Suprapubic skin (tissue), 4 donors: ENCODE measurements at regions not wholly inside any gene's neighbourhood (a gene's known extent, or its start where the extent isn't known, plus 50 kb on each side); places are given as distances from the start of the nearest gene placed in this dataset.

Experiments
- DNase-seq, 2 donors: peaks; one replicate each; pipeline ENCODE4 v3.0.0-alpha.2; 2019; ENCODE audit warnings: low spot score in 2 of 2
- H3K27ac ChIP-seq: fragments of 200-600 bp; sonication (generic); one replicate; pipeline ENCODE4 v1.5.1; 2019
- H3K27me3 ChIP-seq: fragments of 200-600 bp; sonication (generic); one replicate; pipeline ENCODE4 v1.5.1; 2019
- H3K36me3 ChIP-seq: fragments of 200-600 bp; sonication (generic); one replicate; pipeline ENCODE4 v1.5.1; 2019
- H3K4me1 ChIP-seq: fragments of 200-600 bp; sonication (generic); one replicate; pipeline ENCODE4 v1.5.1; 2019
- H3K4me3 ChIP-seq: fragments of 200-600 bp; sonication (generic); one replicate; pipeline ENCODE4 v1.5.1; 2019; ENCODE audit warnings: mild to moderate bottlenecking
- H3K9me3 ChIP-seq: fragments of 200-600 bp; sonication (generic); one replicate; pipeline ENCODE4 v1.5.1; 2019
- EP300 ChIP-seq: sonication (generic); formaldehyde crosslinking; IDR thresholded peaks from one replicate; pipeline ENCODE4 v1.6.1; 2017; ENCODE audit warnings: antibody characterized with exemption
- POLR2A ChIP-seq, 2 donors: fragments of 450-650 bp; IDR thresholded peaks; one replicate each; pipeline ENCODE4 v1.6.1; 2017; ENCODE audit warnings: antibody characterized with exemption in 2 of 2, mild to moderate bottlenecking in 2 of 2, moderate library complexity in 2 of 2
- POLR2AphosphoS5 ChIP-seq, 3 donors: sonication (generic); formaldehyde crosslinking; IDR thresholded peaks; one replicate each; pipeline ENCODE4 v1.6.1; 2017; ENCODE audit warnings: antibody characterized with exemption in 3 of 3
- WGBS: methylation state at CpG from one replicate; pipeline ENCODE4 v1.1.5; 2018; 5-methylcytosine and 5-hydroxymethylcytosine counted together
- TF ChIP-seq, protein P1 (sequence below), 2 donors: fragments of 200-600 bp in 1 of 2; fragments of 450-650 bp in 1 of 2; sonication (generic) in 1 of 2; IDR thresholded peaks; one replicate each; pipeline ENCODE4 v1.5.1; 2016 to 2019; ENCODE audit warnings: antibody characterized with exemption in 2 of 2, mild to moderate bottlenecking in 1 of 2, moderate library complexity in 1 of 2

DNA sequence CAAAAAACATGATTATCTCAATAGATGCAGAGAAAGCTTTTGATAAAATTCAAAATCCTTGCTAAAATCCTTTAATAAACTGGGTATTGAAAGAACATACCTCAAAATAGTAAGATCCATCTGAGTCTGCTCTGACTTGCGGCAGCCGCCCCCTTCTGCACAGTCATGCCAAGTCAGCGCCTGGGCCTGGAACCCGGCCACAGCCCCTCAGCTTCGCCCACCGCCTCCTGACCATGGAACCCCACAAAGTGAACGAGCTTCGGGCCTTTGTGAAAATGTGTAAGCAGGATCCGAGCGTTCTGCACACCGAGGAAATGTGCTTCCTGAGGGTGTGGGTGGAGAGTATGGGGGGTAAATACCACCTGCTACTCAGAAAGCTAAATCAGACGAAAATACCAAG is 270.9 kb upstream of the TFPI start:
- TF ChIP-seq EP300 (no peak), POLR2AphosphoS5 (IDR thresholded peaks at IDR 0.05) (no peak), POLR2A (IDR thresholded peaks at IDR 0.05) (no peak)
- TF ChIP-seq, protein P1, sequence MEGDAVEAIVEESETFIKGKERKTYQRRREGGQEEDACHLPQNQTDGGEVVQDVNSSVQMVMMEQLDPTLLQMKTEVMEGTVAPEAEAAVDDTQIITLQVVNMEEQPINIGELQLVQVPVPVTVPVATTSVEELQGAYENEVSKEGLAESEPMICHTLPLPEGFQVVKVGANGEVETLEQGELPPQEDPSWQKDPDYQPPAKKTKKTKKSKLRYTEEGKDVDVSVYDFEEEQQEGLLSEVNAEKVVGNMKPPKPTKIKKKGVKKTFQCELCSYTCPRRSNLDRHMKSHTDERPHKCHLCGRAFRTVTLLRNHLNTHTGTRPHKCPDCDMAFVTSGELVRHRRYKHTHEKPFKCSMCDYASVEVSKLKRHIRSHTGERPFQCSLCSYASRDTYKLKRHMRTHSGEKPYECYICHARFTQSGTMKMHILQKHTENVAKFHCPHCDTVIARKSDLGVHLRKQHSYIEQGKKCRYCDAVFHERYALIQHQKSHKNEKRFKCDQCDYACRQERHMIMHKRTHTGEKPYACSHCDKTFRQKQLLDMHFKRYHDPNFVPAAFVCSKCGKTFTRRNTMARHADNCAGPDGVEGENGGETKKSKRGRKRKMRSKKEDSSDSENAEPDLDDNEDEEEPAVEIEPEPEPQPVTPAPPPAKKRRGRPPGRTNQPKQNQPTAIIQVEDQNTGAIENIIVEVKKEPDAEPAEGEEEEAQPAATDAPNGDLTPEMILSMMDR (IDR thresholded peaks at IDR 0.05): no peak
- DNase-seq: no peak
- 91% methylated on average over 12 of the region's 12 CpGs for WGBS
- H3K4me3 ChIP-seq: no peak overlapping the region
- no peaks in the 10 kb centered on the region for H3K4me1 ChIP-seq
- H3K27ac ChIP-seq: no peak overlapping the region
- no peaks in the 10 kb centered on the region for H3K9me3 ChIP-seq
- H3K36me3 ChIP-seq: no peaks in the 10 kb centered on the region
- no peaks in the 10 kb centered on the region for H3K27me3 ChIP-seq

DNA sequence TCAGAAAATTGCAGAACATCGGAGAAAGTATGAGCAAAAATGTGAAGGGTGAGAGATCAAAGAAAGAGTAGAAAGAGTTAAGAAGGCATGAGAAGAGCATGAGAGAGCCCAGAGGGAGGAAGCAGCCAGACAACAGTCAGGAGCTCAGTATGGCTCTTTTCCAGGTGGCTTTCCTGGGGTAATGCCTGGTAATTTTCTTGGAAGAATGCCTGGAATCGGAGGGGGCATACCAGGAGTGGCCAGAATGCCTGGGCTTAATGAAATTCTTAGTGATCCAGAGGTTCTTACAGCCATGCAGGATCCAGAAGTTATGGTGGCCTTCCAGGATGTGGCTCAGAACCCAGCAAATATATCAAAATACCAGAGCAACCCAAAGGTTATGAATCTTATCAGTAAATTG is 271.8 kb upstream of the TFPI start:
- WGBS: 15% methylated on average over 2 of the region's 2 CpGs
- no peaks in the 10 kb centered on the region for H3K4me1 ChIP-seq
- no peaks in the 10 kb centered on the region for H3K36me3 ChIP-seq
- no peak overlapping the region for H3K4me3 ChIP-seq
- no peak for DNase-seq
- no peaks in the 10 kb centered on the region for H3K27me3 ChIP-seq
- no peaks in the 10 kb centered on the region for H3K9me3 ChIP-seq
- TF ChIP-seq, protein P1 (IDR thresholded peaks at IDR 0.05): no peak
- TF ChIP-seq POLR2A (IDR thresholded peaks at IDR 0.05): no peak
- no peak for TF ChIP-seq EP300
- no peak for TF ChIP-seq POLR2AphosphoS5 (IDR thresholded peaks at IDR 0.05)
- H3K27ac ChIP-seq: no peak overlapping the region

DNA sequence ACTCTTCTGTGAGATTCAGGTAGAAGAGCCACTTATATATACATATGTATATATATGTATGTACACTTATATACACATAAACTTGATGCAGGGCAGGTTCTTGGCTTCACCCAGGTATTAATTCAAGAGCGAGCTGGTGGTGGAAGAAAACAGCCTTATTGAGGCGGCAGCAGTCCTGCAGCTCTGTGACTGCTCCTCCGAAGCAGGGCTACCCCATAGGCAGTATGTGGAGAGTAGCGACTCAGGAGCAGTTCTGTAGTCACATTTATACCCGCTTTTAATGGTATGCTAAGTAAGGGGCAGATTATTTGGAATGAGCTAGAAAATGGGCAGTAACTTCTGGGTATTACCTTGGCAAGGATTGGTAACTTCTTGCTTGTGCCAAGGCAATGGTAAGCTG is 280.6 kb upstream of the TFPI start:
- H3K27ac ChIP-seq: no peak overlapping the region
- no peaks in the 10 kb centered on the region for H3K36me3 ChIP-seq
- H3K9me3 ChIP-seq: no peaks in the 10 kb centered on the region
- DNase-seq: no peak
- no peak for TF ChIP-seq EP300
- no peak for TF ChIP-seq POLR2A (IDR thresholded peaks at IDR 0.05)
- no peak for TF ChIP-seq POLR2AphosphoS5 (IDR thresholded peaks at IDR 0.05)
- TF ChIP-seq, protein P1 (IDR thresholded peaks at IDR 0.05): no peak
- H3K4me1 ChIP-seq: no peaks in the 10 kb centered on the region
- 92% methylated on average over 5 of the region's 5 CpGs for WGBS
- no peak overlapping the region for H3K4me3 ChIP-seq
- no peaks in the 10 kb centered on the region for H3K27me3 ChIP-seq

DNA sequence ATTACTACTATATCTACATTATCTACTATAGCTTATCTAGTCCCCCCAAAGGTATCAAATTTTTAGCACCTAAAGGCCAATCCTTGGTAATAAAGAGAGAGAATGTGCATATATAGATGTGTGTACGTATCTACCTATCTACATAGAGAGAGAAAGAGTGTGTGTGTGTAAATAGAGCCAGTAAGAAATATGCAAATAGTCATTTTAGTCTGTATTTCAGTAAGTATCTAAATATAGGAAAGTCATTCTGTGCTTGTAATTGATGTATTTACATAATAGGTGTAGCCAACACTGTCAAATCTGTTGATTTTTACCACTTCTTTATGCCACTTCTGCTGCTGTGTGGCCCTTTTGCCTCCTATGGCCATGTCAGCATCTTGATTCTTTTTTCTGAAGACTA is 284.5 kb upstream of the TFPI start:
- no peaks in the 10 kb centered on the region for H3K4me1 ChIP-seq
- no peak overlapping the region for H3K4me3 ChIP-seq
- TF ChIP-seq EP300: no peak
- no peak for TF ChIP-seq POLR2A (IDR thresholded peaks at IDR 0.05)
- TF ChIP-seq, protein P1 (IDR thresholded peaks at IDR 0.05): no peak
- TF ChIP-seq POLR2AphosphoS5 (IDR thresholded peaks at IDR 0.05): no peak
- WGBS: 83% methylated on average over 1 of the region's 1 CpG
- no peaks in the 10 kb centered on the region for H3K9me3 ChIP-seq
- DNase-seq: no peak
- H3K36me3 ChIP-seq: no peaks in the 10 kb centered on the region
- H3K27me3 ChIP-seq: no peaks in the 10 kb centered on the region
- H3K27ac ChIP-seq: no peak overlapping the region

DNA sequence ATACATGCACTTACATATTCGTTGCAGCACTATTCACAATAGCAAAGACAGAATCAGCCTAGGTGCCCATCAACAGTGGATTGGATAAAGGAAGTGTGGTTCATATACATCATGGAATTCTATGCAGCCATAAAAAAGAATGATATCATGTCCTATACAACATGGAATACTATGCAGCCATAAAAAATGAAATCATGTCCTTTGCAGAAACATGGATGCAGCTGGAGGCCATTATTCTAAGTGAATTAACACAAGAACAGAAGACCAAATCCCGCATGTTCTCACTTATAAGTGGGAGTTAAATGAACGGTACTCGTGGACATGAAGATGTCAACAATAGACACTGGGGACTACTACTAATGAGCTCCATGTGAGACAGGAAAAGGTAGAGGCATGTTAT is 288.1 kb upstream of the TFPI start:
- WGBS: 81% methylated on average over 4 of the region's 4 CpGs

More for the DNA sequence above, 288.1 kb upstream of the TFPI start:
- no peak for DNase-seq
- no peaks in the 10 kb centered on the region for H3K9me3 ChIP-seq
- no peak overlapping the region for H3K27ac ChIP-seq
- no peaks in the 10 kb centered on the region for H3K36me3 ChIP-seq
- no peaks in the 10 kb centered on the region for H3K27me3 ChIP-seq
- H3K4me3 ChIP-seq: no peak overlapping the region
- TF ChIP-seq POLR2A (IDR thresholded peaks at IDR 0.05): no peak
- no peak for TF ChIP-seq POLR2AphosphoS5 (IDR thresholded peaks at IDR 0.05)
- no peaks in the 10 kb centered on the region for H3K4me1 ChIP-seq
